Trophoblast cell (in vitro differentiated cells and primary cell): ENCODE measurements at regions not wholly inside any gene's neighbourhood (a gene's known extent, or its start where the extent isn't known, plus 50 kb on each side); places are given as distances from the start of the nearest gene placed in this dataset.
"Not testable (repeated sequence)": the region's sequence is repeated elsewhere in the genome, so short reads cannot be mapped to it uniquely, and the experiment has no call there.

ENCODE experiments used
- DNase-seq, 2 donors: peaks; one replicate each; pipeline ENCODE4 v3.0.0-alpha.2; 2016
- H2AFZ ChIP-seq: 2 replicates; pipeline ENCODE4 v1.6.1; 2013; ENCODE audit warnings: low read length, moderate library complexity, mild to moderate bottlenecking; ENCODE audit not compliant: insufficient read depth, poor library complexity
- H2AK5ac ChIP-seq: 2 replicates; pipeline ENCODE4 v1.6.1; 2013; ENCODE audit warnings: mild to moderate bottlenecking, low read length
- H2BK120ac ChIP-seq: 2 replicates; pipeline ENCODE4 v1.6.1; 2013; ENCODE audit warnings: low read length, mild to moderate bottlenecking, moderate library complexity; ENCODE audit not compliant: insufficient read depth, poor library complexity
- H2BK12ac ChIP-seq: 2 replicates; pipeline ENCODE4 v1.6.1; 2013; ENCODE audit warnings: mild to moderate bottlenecking, low read length, moderate library complexity
- H2BK5ac ChIP-seq: 2 replicates; pipeline ENCODE4 v1.6.1; 2013; ENCODE audit warnings: low read length, low read depth, moderate library complexity, mild to moderate bottlenecking; ENCODE audit not compliant: poor library complexity
- H3K14ac ChIP-seq: 2 replicates; pipeline ENCODE4 v1.6.1; 2013; ENCODE audit warnings: mild to moderate bottlenecking, low read length
- H3K18ac ChIP-seq: 2 replicates; pipeline ENCODE4 v1.6.1; 2013; ENCODE audit warnings: mild to moderate bottlenecking, low read length
- H3K23ac ChIP-seq: 2 replicates; pipeline ENCODE4 v1.6.1; 2013; ENCODE audit warnings: low read length
- H3K27ac ChIP-seq: 2 replicates; pipeline ENCODE4 v1.5.1; 2013; ENCODE audit warnings: low read depth, mild to moderate bottlenecking, inconsistent platforms, low read length, moderate library complexity
- H3K27me3 ChIP-seq: 2 replicates; pipeline ENCODE4 v1.6.1; 2013; ENCODE audit warnings: inconsistent platforms, mild to moderate bottlenecking, low read length, moderate library complexity; ENCODE audit not compliant: insufficient read depth
- H3K36me3 ChIP-seq, 2 experiments: 1 replicate in 1 of 2; 2 replicates in 1 of 2; pipeline ENCODE4 v1.6.1; 2013; ENCODE audit warnings: low read length in 2 of 2, mild to moderate bottlenecking in 2 of 2, moderate library complexity in 1 of 2; ENCODE audit not compliant: insufficient read depth in 2 of 2, control insufficient read depth in 1 of 2
- H3K4ac ChIP-seq: 2 replicates; pipeline ENCODE4 v1.6.1; 2013; ENCODE audit warnings: low read depth, mild to moderate bottlenecking, low read length, moderate library complexity
- H3K4me1 ChIP-seq, 2 experiments: 1 replicate in 1 of 2; 2 replicates in 1 of 2; pipeline ENCODE4 v1.6.1; 2013; ENCODE audit warnings: low read length in 2 of 2, mild to moderate bottlenecking in 2 of 2, moderate library complexity in 1 of 2; ENCODE audit not compliant: insufficient read depth in 2 of 2, control insufficient read depth in 1 of 2
- H3K4me2 ChIP-seq: 2 replicates; pipeline ENCODE4 v1.6.1; 2013; ENCODE audit warnings: inconsistent platforms, mild to moderate bottlenecking, low read length, moderate library complexity
- H3K4me3 ChIP-seq: 2 replicates; pipeline ENCODE4 v1.5.1; 2013; ENCODE audit warnings: mild to moderate bottlenecking, low read depth, low read length, inconsistent platforms
- H3K79me1 ChIP-seq: one replicate; pipeline ENCODE4 v1.6.1; 2013; ENCODE audit warnings: low read length
- H3K79me2 ChIP-seq: 2 replicates; pipeline ENCODE4 v1.6.1; 2013; ENCODE audit warnings: low read length, mild to moderate bottlenecking; ENCODE audit not compliant: control insufficient read depth, insufficient read depth, poor library complexity
- H3K9ac ChIP-seq: 2 replicates; pipeline ENCODE4 v1.6.1; 2013; ENCODE audit warnings: mild to moderate bottlenecking, low read length
- H3K9me3 ChIP-seq: 2 replicates; pipeline ENCODE4 v1.6.1; 2013; ENCODE audit warnings: low read depth, mild to moderate bottlenecking, control low read depth, inconsistent platforms, low read length; ENCODE audit not compliant: insufficient read depth
- H4K12ac ChIP-seq: 2 replicates; pipeline ENCODE4 v1.6.1; 2013; ENCODE audit warnings: low read depth, mild to moderate bottlenecking, low read length, moderate library complexity
- H4K8ac ChIP-seq: 2 replicates; pipeline ENCODE4 v1.6.1; 2013; ENCODE audit warnings: low read depth, mild to moderate bottlenecking, low read length, moderate library complexity
- H4K91ac ChIP-seq: one replicate; pipeline ENCODE4 v1.6.1; 2013; ENCODE audit warnings: low read depth, mild to moderate bottlenecking, low read length, moderate library complexity
- WGBS: extraction: QIAGEN DNeasy Blood & Tissue Kit; methylation state at CpG from one replicate; pipeline ENCODE4 v1.1.7; 2013; ENCODE audit warnings: missing lambda C conversion rate; ENCODE audit not compliant: insufficient read length, insufficient coverage; ENCODE audit errors: extremely low coverage; 5-methylcytosine and 5-hydroxymethylcytosine counted together

DNA sequence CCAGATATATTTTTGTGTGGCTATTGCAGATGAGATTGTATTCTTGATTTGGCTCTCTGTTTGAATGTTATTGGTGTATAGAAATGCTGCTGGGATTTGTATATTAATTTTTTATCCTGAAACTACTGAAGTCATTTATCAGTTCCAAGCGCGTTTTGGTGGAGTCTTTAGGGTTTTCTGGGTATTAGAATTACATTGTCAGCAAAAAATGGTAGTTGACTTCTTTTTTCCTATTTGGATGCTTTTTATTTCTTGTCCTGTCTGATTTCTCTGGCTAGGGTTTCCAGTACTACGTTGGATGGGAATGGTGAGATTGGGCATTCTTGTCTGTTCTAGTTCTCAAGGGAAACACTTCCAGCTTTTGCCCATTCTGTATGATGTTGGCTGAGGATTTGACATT is 415.5 kb upstream of the CHRM2 start:
- Histone ChIP-seq H3K14ac (no peak overlapping the region), H2BK12ac (no peak overlapping the region), H4K12ac (no peak overlapping the region), H3K4ac (no peak overlapping the region), H3K27ac (no peak overlapping the region), H3K9ac (no peak overlapping the region), H3K23ac (no peak overlapping the region), H2AK5ac (no peak overlapping the region), H2AFZ (no peak overlapping the region), H3K79me2 (no peaks in the 10 kb centered on the region), H3K36me3 (no peaks in the 10 kb centered on the region), H3K79me1 (no peaks in the 10 kb centered on the region), H3K9me3 (no peaks in the 10 kb centered on the region), H4K91ac (no peak overlapping the region), H3K4me3 (no peak overlapping the region), H4K8ac (no peak overlapping the region), H3K18ac (no peak overlapping the region), H2BK120ac (no peak overlapping the region), H2BK5ac (no peak overlapping the region), H3K4me1 (no peaks in the 10 kb centered on the region), H3K27me3 (no peaks in the 10 kb centered on the region), H3K4me2 (no peak overlapping the region)
- no peak for DNase-seq
- WGBS: no CpG with 5 or more reads among the region's 3 CpGs

- Histone ChIP-seq H2BK120ac (no peak overlapping the region), H2AK5ac (no peak overlapping the region), H3K18ac (no peak overlapping the region), H3K79me1 (no peaks in the 10 kb centered on the region), H3K4me2 (no peak overlapping the region), H3K23ac (no peak overlapping the region), H4K8ac (no peak overlapping the region), H3K4ac (no peak overlapping the region), H3K27me3 (no peaks in the 10 kb centered on the region), H3K36me3 (no peaks in the 10 kb centered on the region), H3K14ac (no peak overlapping the region), H3K79me2 (no peaks in the 10 kb centered on the region), H2BK5ac (no peak overlapping the region), H3K9me3 (no peaks in the 10 kb centered on the region), H3K4me3 (no peak overlapping the region), H3K9ac (no peak overlapping the region), H4K91ac (no peak overlapping the region), H2AFZ (no peak overlapping the region), H3K27ac (no peak overlapping the region), H2BK12ac (no peak overlapping the region), H3K4me1 (peaks cover 0 to 4% of the 10 kb centered on the region in 2 experiments), H4K12ac (no peak overlapping the region)
- DNase-seq: no peak
Measured at GRCh38 chr7:136446751-136447150, 421.7 kb upstream of the CHRM2 start.

DNA sequence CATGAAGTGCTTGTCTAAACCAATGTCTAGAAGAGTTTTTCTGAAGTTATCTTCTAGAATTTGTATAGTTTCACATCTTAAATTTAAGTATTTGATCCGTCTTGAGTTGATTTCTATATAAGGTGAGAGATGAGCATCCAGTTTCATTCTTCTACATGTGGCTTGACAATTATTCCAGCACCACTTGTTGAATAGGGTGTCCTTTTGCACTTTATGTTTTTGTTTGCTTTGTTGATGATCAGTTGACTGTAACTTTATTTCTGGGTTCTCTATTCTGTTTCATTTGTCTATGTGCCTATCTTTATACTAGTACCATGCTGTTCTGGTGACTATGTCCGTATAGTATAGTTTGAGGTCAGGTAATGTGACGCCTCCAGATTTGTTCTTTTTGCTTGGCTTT is 426.6 kb upstream of the CHRM2 start:
- no peak overlapping the region for H3K27ac ChIP-seq
- no peak overlapping the region for H3K9ac ChIP-seq
- H3K14ac ChIP-seq: no peak overlapping the region
- H3K79me1 ChIP-seq: no peaks in the 10 kb centered on the region
- H3K27me3 ChIP-seq: no peaks in the 10 kb centered on the region
- no peak overlapping the region for H3K4me2 ChIP-seq
- no peak for DNase-seq
- H3K18ac ChIP-seq: no peak overlapping the region
- no peak overlapping the region for H2BK120ac ChIP-seq
- H3K36me3 ChIP-seq: no peaks in the 10 kb centered on the region
- no CpG with 5 or more reads among the region's 3 CpGs for whole genome bisulfite sequencing
- no peak overlapping the region for H3K4ac ChIP-seq
- H2BK5ac ChIP-seq: no peak overlapping the region
- H3K9me3 ChIP-seq: no peaks in the 10 kb centered on the region
- H2AFZ ChIP-seq: no peak overlapping the region
- H3K4me1 ChIP-seq: peaks cover 0 to 4% of the 10 kb centered on the region in 2 experiments
- no peak overlapping the region for H3K23ac ChIP-seq
- H3K79me2 ChIP-seq: no peaks in the 10 kb centered on the region
- no peak overlapping the region for H4K12ac ChIP-seq
- no peak overlapping the region for H4K91ac ChIP-seq
- no peak overlapping the region for H2BK12ac ChIP-seq
- no peak overlapping the region for H3K4me3 ChIP-seq
- H4K8ac ChIP-seq: no peak overlapping the region
- no peak overlapping the region for H2AK5ac ChIP-seq

GRCh38 chr7:136431736-136432135 is 436.7 kb upstream of the CHRM2 start:
- no CpG with 5 or more reads among the region's 3 CpGs for WGBS
- H3K23ac ChIP-seq, H3K36me3 ChIP-seq, H2BK120ac ChIP-seq, H3K79me1 ChIP-seq, H3K4me2 ChIP-seq, H4K8ac ChIP-seq, H2AK5ac ChIP-seq, H2BK5ac ChIP-seq, H3K27me3 ChIP-seq, H4K12ac ChIP-seq, H3K4me1 ChIP-seq, H3K9me3 ChIP-seq, H3K27ac ChIP-seq, H3K4me3 ChIP-seq, H3K18ac ChIP-seq, H2BK12ac ChIP-seq, H3K79me2 ChIP-seq, H2AFZ ChIP-seq, H3K9ac ChIP-seq, H3K14ac ChIP-seq, H4K91ac ChIP-seq, H3K4ac ChIP-seq, DNase-seq: not testable (repeated sequence)

DNA sequence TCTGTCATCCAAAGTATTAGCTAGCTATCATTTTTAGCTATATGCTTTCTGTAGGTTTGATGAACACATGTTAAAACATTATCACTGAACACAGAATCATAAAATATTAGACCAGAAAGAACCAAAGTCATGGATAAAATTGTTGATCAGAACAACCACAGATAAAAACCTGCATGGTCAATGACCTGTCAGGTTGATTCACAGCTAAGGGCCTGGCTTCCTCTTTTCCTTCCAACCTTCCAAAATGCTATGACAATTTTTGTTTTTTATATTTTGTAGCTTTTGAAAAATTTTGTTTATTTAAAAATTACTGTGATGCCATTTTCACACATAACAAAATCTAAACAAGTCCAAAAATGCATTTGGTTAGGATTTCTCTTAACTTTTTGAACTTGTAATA is 444.4 kb upstream of the CHRM2 start:
- H4K8ac ChIP-seq: no peak overlapping the region
- H3K4ac ChIP-seq: no peak overlapping the region
- no peak overlapping the region for H4K91ac ChIP-seq
- H2BK120ac ChIP-seq: no peak overlapping the region
- H4K12ac ChIP-seq: no peak overlapping the region
- H3K18ac ChIP-seq: no peak overlapping the region
- H3K9me3 ChIP-seq: no peaks in the 10 kb centered on the region
- no peak overlapping the region for H3K4me2 ChIP-seq
- H3K36me3 ChIP-seq: no peaks in the 10 kb centered on the region
- no peak overlapping the region for H2BK5ac ChIP-seq
- no peaks in the 10 kb centered on the region for H3K79me2 ChIP-seq
- H2AK5ac ChIP-seq: no peak overlapping the region
- no peak overlapping the region for H3K23ac ChIP-seq
- H3K79me1 ChIP-seq: no peaks in the 10 kb centered on the region
- no peak overlapping the region for H3K27ac ChIP-seq
- no peak overlapping the region for H2BK12ac ChIP-seq
- H3K4me1 ChIP-seq: no peaks in the 10 kb centered on the region
- no peak overlapping the region for H2AFZ ChIP-seq
- H3K27me3 ChIP-seq: no peaks in the 10 kb centered on the region
- no peak for DNase-seq
- no peak overlapping the region for H3K14ac ChIP-seq
- H3K9ac ChIP-seq: no peak overlapping the region
- H3K4me3 ChIP-seq: no peak overlapping the region
